Activated CD4-positive, alpha-beta memory T cell treated with anti-CD3 and anti-CD28 coated beads, Interleukin-2, amount 10 ng/mL, durations not matched to agents 7 days and 5 days (primary cell): ENCODE measurements at regions not wholly inside any gene's neighbourhood (a gene's known extent, or its start where the extent isn't known, plus 50 kb on each side); places are given as distances from the start of the nearest gene placed in this dataset.

Experiments used
- CTCF ChIA-PET: fragments of 350-600 bp; sonication (Branson Sonifier 250); formaldehyde crosslinking; loops from one replicate; lab custom pipeline; 2021; ENCODE audit warnings: antibody characterized with exemption, inconsistent platforms; lab: Charles Lee
- POLR2A ChIA-PET: fragments of 350-600 bp; sonication (Branson Sonifier 250); formaldehyde crosslinking; loops from one replicate; lab custom pipeline; 2021; ENCODE audit warnings: antibody characterized with exemption; lab: Charles Lee
- DNase-seq: peaks from one replicate; pipeline ENCODE4 v3.0.0-alpha.2; 2020
- H3K27ac Mint-ChIP-seq: one replicate; pipeline ENCODE4 v1.8.0; 2021; ENCODE audit warnings: mild to moderate bottlenecking, mixed read lengths
- H3K27me3 Mint-ChIP-seq: one replicate; pipeline ENCODE4 v1.8.0; 2021; ENCODE audit warnings: mixed read lengths
- H3K36me3 Mint-ChIP-seq: one replicate; pipeline ENCODE4 v1.8.0; 2021; ENCODE audit warnings: low read depth, mixed read lengths
- H3K4me1 Mint-ChIP-seq: one replicate; pipeline ENCODE4 v1.8.0; 2021; ENCODE audit warnings: mixed read lengths
- H3K4me3 Mint-ChIP-seq: one replicate; pipeline ENCODE4 v1.8.0; 2021; ENCODE audit warnings: mild to moderate bottlenecking, mixed read lengths
- H3K9me3 Mint-ChIP-seq: one replicate; pipeline ENCODE4 v1.8.0; 2021; ENCODE audit warnings: mixed read lengths

- Mint-ChIP-seq H3K27me3 (no peaks in the 10 kb centered on the region), H3K36me3 (no peaks in the 10 kb centered on the region), H3K4me3 (no peak overlapping the region), H3K4me1 (no peaks in the 10 kb centered on the region), H3K9me3 (no peaks in the 10 kb centered on the region), H3K27ac (no peak overlapping the region)
- POLR2A ChIA-PET: no interaction called here
- DNase-seq: no peak
- CTCF ChIA-PET: no interaction called here
These were observed 243.9 kb downstream of the FOXD2 start for GRCh38 chr1:47681735-47682134.

DNA sequence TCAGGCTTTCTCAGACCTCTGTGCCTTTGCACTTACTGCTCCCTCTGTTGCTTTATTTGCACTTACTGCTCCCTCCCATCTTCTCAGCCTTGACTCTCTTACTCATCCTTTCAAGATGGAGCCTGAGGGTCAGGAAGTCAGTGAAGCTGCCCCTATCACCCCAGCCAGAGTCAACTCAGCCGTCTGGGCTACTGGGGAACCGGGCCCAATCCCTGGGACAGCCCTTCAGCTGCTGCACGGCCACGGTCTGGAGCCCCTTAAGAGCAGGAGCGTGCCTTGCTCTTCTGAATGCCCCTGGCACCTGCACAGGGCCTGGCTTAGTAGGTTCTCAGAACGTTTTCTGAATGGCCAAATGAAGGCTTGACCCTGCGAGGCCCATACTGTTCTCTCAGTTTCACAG, 244.4 kb downstream of the FOXD2 start:
- no peaks in the 10 kb centered on the region for H3K36me3 Mint-ChIP-seq
- no peak overlapping the region for H3K27ac Mint-ChIP-seq
- no peaks in the 10 kb centered on the region for H3K27me3 Mint-ChIP-seq
- H3K4me1 Mint-ChIP-seq: no peaks in the 10 kb centered on the region
- ChIA-PET CTCF (no interaction called here), POLR2A (no interaction called here)
- no peak for DNase-seq
- no peaks in the 10 kb centered on the region for H3K9me3 Mint-ChIP-seq
- H3K4me3 Mint-ChIP-seq: no peak overlapping the region

DNA sequence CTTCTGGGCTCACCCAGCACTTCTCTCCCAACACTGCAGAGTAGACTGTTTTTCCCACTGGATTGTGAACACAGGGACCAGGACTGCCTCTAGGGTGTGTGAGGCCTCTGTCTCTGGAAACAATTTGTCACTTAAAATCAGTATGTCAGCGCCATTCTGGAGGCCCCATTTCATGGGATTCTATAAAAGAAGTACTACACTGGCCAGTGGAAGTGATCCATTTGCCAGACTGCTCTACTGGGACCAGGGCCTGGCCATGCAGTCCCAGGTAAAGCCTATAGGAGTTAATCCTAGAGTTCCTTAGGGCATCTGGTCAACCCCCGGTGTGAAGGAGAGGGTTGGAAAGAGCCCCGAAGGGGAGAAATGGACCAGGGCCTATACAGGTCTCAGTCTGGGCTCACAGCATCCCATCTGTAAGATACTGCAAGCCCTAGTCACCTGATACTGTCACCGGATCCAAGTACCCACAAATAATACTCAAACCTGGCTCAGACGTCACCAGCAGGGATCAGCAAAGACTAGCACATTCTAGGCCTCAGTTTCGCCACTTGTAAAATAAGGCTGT, 245.0 kb downstream of the FOXD2 start:
- no peaks in the 10 kb centered on the region for H3K4me1 Mint-ChIP-seq
- no peaks in the 10 kb centered on the region for H3K36me3 Mint-ChIP-seq
- no peak overlapping the region for H3K27ac Mint-ChIP-seq
- no peaks in the 10 kb centered on the region for H3K9me3 Mint-ChIP-seq
- ChIA-PET POLR2A (no interaction called here), CTCF (no interaction called here)
- H3K4me3 Mint-ChIP-seq: no peak overlapping the region
- DNase-seq: no peak
- no peaks in the 10 kb centered on the region for H3K27me3 Mint-ChIP-seq

GRCh38 chr1:47683401-47683800, 245.6 kb downstream of the FOXD2 start:
- Mint-ChIP-seq H3K36me3 (no peaks in the 10 kb centered on the region), H3K4me3 (no peak overlapping the region), H3K27ac (no peak overlapping the region), H3K27me3 (peaks cover under 1% of the 10 kb centered on the region), H3K4me1 (no peaks in the 10 kb centered on the region), H3K9me3 (no peaks in the 10 kb centered on the region)
- POLR2A ChIA-PET: no interaction called here
- CTCF ChIA-PET: no interaction called here
- no peak for DNase-seq

GRCh38 chr1:47684518-47684917, 246.7 kb downstream of the FOXD2 start:
- CTCF ChIA-PET: no interaction called here
- H3K27me3 Mint-ChIP-seq: peaks cover 1% of the 10 kb centered on the region

GRCh38 chr1:47684964-47685762, 247.3 kb downstream of the FOXD2 start:
- no peak for DNase-seq
- H3K4me1 Mint-ChIP-seq: no peaks in the 10 kb centered on the region
- CTCF ChIA-PET: no interaction called here
- no peak overlapping the region for H3K27ac Mint-ChIP-seq
- POLR2A ChIA-PET: no interaction called here
- no peak overlapping the region for H3K4me3 Mint-ChIP-seq
- H3K36me3 Mint-ChIP-seq: no peaks in the 10 kb centered on the region
- peaks cover 1% of the 10 kb centered on the region for H3K27me3 Mint-ChIP-seq
- no peaks in the 10 kb centered on the region for H3K9me3 Mint-ChIP-seq

More at GRCh38 chr1:47684518-47684917, 246.7 kb downstream of the FOXD2 start:
- no peaks in the 10 kb centered on the region for H3K9me3 Mint-ChIP-seq
- no peaks in the 10 kb centered on the region for H3K36me3 Mint-ChIP-seq
- POLR2A ChIA-PET: no interaction called here
- H3K4me1 Mint-ChIP-seq: no peaks in the 10 kb centered on the region
- H3K4me3 Mint-ChIP-seq: no peak overlapping the region
- no peak for DNase-seq
- no peak overlapping the region for H3K27ac Mint-ChIP-seq

- POLR2A ChIA-PET: no interaction called here
- H3K4me1 Mint-ChIP-seq: no peaks in the 10 kb centered on the region
- DNase-seq: no peak
- H3K27ac Mint-ChIP-seq: no peak overlapping the region
- peaks cover 5% of the 10 kb centered on the region for H3K27me3 Mint-ChIP-seq
- H3K9me3 Mint-ChIP-seq: no peaks in the 10 kb centered on the region
- H3K36me3 Mint-ChIP-seq: no peaks in the 10 kb centered on the region
- CTCF ChIA-PET: no interaction called here
- H3K4me3 Mint-ChIP-seq: no peak overlapping the region
These were observed 247.9 kb downstream of the FOXD2 start for GRCh38 chr1:47685763-47686066.

DNA sequence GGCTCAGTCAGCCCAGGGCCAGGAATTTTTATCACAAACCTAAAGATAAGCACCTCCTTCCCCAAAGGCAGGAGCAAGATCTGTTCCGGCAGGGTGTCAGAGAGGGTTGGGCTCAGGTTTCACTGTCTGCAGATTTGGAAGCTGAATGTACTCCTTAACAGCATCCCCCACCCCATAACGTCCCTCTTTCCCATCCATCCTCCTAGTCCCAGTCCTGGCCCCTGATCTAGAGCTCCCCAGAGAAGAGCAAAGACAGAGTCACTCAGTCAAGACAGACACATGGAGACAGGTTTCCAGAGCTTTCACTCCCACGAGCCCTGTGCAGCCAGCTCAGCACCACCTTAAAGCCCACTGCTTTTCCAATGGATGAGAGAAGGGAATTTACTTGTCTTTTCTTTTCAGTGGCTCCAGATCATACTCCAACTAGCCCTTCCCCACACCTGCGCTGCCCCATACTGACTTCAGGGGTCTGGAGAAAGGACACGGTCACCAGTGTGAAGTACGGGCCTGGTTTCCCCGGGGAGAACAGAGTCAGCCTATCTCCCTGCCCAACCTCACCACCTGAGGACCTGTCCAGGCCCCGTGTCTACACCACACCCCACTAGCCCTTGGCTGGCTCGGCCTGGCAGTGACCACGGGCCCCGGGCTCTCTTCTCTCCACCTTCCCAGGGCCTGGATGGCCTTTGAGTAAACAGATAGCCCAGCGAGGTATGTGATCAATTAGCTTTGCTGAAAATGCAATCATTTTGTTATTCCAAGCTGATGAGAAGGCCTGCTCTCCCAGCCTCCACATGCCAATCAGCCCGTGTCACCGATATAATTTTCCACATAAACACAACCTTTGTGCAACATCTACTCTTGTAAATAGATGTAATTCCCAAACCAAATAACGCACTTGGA, 249.1 kb downstream of the FOXD2 start:
- CTCF ChIA-PET: no interaction called here
- Mint-ChIP-seq H3K4me3 (no peak overlapping the region), H3K27ac (no peak overlapping the region), H3K27me3 (peaks cover 5% of the 10 kb centered on the region), H3K9me3 (no peaks in the 10 kb centered on the region), H3K4me1 (no peaks in the 10 kb centered on the region), H3K36me3 (no peaks in the 10 kb centered on the region)
- no peak for DNase-seq
- POLR2A ChIA-PET: no interaction called here

DNA sequence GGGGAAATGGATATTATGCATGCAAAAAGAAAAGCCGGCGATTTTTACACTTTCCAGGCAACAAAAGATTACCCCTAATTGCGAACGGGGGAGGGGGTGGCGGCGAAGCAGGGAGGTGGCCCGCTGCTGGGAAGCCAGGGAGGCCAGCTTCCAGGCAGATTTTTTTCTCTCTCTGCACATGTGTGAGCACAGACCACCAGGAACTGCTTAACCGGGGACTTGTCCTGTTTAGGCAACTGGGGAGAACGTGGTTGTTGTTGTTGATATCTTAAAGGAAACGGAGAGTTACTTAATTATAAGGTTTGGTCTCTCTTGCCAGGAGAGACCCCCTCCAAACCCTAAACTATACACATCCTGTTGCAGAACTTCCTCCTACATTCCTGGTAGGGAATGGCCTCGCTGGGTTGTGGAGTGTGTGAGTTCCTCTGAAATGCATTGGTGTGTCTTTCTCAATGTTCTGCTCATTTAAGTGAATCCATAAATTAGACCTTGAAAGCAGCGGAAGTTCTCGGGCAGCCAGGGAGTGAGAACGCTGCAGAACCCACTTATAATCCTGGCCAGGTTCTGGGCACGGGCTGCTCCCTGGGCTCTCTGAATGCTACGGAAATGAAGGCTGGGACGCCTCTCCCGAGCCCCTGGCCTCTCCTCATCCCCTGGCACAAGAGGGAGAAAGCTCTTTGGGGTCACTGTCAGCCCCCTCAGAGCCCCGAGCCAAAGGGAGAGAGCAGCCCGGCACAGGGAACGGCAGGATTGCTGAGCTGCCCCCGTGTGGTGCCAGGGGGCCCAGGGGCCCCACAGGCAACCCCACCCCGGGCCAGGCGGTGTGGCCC, 250.0 kb downstream of the FOXD2 start:
- no peak overlapping the region for H3K4me3 Mint-ChIP-seq
- ChIA-PET CTCF (no interaction called here), POLR2A (no interaction called here)
- DNase-seq: no peak
- H3K27me3 Mint-ChIP-seq: peaks cover 5% of the 10 kb centered on the region
- no peaks in the 10 kb centered on the region for H3K36me3 Mint-ChIP-seq
- no peaks in the 10 kb centered on the region for H3K9me3 Mint-ChIP-seq
- H3K4me1 Mint-ChIP-seq: no peaks in the 10 kb centered on the region
- no peak overlapping the region for H3K27ac Mint-ChIP-seq

DNA sequence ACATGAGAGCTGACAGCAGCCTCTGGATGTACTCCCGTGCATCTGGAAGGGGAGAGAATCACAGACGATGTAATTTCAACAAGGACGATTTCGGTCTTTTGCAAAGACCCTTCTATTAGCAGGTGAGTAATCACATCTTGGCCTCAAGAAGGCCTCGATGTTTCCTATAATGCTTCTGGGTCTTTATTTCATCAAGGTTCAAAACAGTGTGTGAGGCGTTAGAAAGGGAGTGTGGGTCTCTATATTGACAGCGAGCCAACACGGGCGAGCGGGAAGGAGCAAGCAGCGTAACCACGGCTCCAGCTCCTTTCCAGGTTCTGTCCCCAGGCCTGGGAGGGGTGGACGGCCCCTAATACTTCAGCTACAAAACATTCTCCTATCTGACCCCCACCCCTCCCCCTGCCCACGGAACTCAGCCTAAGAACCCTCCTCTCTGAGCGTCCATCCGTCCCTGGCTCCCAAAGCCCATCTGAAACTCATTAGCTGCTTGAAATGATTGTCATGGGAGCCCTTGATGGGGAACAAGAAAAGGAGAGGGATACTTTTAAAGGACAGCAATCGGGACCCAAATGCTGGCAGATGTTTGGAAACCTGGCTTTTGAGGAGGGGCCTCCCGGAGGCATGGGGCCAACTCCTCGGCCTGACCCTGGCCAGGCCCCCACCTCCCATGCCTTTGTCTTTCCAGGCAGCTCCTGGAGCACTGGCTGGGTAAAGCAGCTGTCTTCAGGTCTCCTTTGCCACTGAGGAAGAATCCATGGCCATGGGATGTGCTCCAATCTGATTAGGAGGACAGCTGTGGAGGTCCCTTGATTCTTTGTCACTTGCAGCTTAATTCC, 250.8 kb downstream of the FOXD2 start:
- no peaks in the 10 kb centered on the region for H3K9me3 Mint-ChIP-seq
- peaks cover 5% of the 10 kb centered on the region for H3K27me3 Mint-ChIP-seq
- H3K4me3 Mint-ChIP-seq: no peak overlapping the region
- H3K36me3 Mint-ChIP-seq: no peaks in the 10 kb centered on the region
- no peaks in the 10 kb centered on the region for H3K4me1 Mint-ChIP-seq
- POLR2A ChIA-PET: no interaction called here
- no peak for DNase-seq
- no peak overlapping the region for H3K27ac Mint-ChIP-seq
- CTCF ChIA-PET: no interaction called here

DNA sequence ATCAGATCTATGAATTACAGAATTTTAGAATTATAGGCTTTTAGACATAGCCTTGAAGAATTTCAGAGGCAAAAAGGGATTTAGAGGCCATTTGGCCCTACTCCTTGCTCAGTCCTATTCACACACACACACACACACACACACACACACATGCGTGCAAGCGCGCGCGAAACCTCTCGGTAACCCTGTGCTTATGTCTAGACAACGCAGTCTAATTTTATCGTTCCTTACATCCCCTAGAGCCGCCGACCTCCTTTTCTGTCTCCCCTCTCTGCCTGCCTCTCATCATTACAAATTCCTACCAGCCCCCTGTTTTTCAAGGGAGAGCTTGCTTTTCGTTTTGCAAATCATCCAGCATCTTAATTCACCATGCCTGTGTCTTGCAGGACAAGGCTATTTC, 252.1 kb downstream of the FOXD2 start:
- no peaks in the 10 kb centered on the region for H3K9me3 Mint-ChIP-seq
- H3K27ac Mint-ChIP-seq: no peak overlapping the region
- peaks cover 5% of the 10 kb centered on the region for H3K27me3 Mint-ChIP-seq
- no peaks in the 10 kb centered on the region for H3K36me3 Mint-ChIP-seq
- H3K4me1 Mint-ChIP-seq: no peaks in the 10 kb centered on the region
- ChIA-PET POLR2A (no interaction called here), CTCF (no interaction called here)
- DNase-seq: no peak
- no peak overlapping the region for H3K4me3 Mint-ChIP-seq
